Parathyroid adenoma (tissue), 2 donors: ENCODE measurements at regions not wholly inside any gene's neighbourhood (a gene's known extent, or its start where the extent isn't known, plus 50 kb on each side); places are given as distances from the start of the nearest gene placed in this dataset.

Source experiments
- H2AFZ ChIP-seq: fragments of 300-600 bp; sonication (generic); one replicate; pipeline ENCODE4 v1.7.0; 2017; ENCODE audit warnings: antibody characterized with exemption, mild to moderate bottlenecking
- H3K27ac ChIP-seq: fragments of 300-600 bp; sonication (generic); one replicate; pipeline ENCODE4 v1.7.0; 2017
- H3K27me3 ChIP-seq: fragments of 300-600 bp; sonication (generic); one replicate; pipeline ENCODE4 v1.7.0; 2017; ENCODE audit warnings: low read length; ENCODE audit not compliant: control insufficient read depth, insufficient read depth
- H3K36me3 ChIP-seq: fragments of 300-600 bp; sonication (generic); one replicate; pipeline ENCODE4 v1.7.0; 2017; ENCODE audit warnings: low read length; ENCODE audit not compliant: control insufficient read depth, insufficient read depth
- H3K4me1 ChIP-seq: fragments of 300-600 bp; sonication (generic); one replicate; pipeline ENCODE4 v1.7.0; 2017; ENCODE audit warnings: control low read depth
- H3K4me2 ChIP-seq: fragments of 300-600 bp; sonication (generic); one replicate; pipeline ENCODE4 v1.7.0; 2017; ENCODE audit warnings: low read length
- H3K4me3 ChIP-seq: fragments of 300-600 bp; sonication (generic); one replicate; pipeline ENCODE4 v1.7.0; 2017; ENCODE audit warnings: low read depth, low read length
- H3K79me2 ChIP-seq: fragments of 300-600 bp; sonication (generic); one replicate; pipeline ENCODE4 v1.7.0; 2017; ENCODE audit warnings: control low read depth
- H3K9ac ChIP-seq: fragments of 300-600 bp; sonication (generic); one replicate; pipeline ENCODE4 v1.7.0; 2017; ENCODE audit warnings: mild to moderate bottlenecking
- H3K9me3 ChIP-seq: fragments of 300-600 bp; sonication (generic); one replicate; pipeline ENCODE4 v1.7.0; 2017; ENCODE audit warnings: low read length; ENCODE audit not compliant: control insufficient read depth
- CTCF ChIP-seq: fragments of 300-600 bp; sonication (generic); IDR thresholded peaks from one replicate; pipeline ENCODE4 v1.7.0; 2017; ENCODE audit warnings: antibody characterized with exemption, mild to moderate bottlenecking
- donor health status: primary hyperparathyroidism.

GRCh38 chr11:127143251-127143650, 142.7 kb upstream of the KIRREL3 start:
- TF ChIP-seq CTCF = no peak
- Histone ChIP-seq H3K4me2 (no peak overlapping the region), H3K4me1 (no peaks in the 10 kb centered on the region), H3K27ac (no peak overlapping the region), H3K4me3 (no peak overlapping the region), H3K27me3 (no peaks in the 10 kb centered on the region), H3K9ac (no peak overlapping the region), H3K36me3 (no peaks in the 10 kb centered on the region), H2AFZ (no peak overlapping the region), H3K79me2 (no peaks in the 10 kb centered on the region), H3K9me3 (no peaks in the 10 kb centered on the region)

GRCh38 chr11:127138613-127139012, 138.0 kb upstream of the KIRREL3 start:
- Histone ChIP-seq H3K27me3 (no peaks in the 10 kb centered on the region), H3K9ac (no peak overlapping the region), H3K9me3 (no peaks in the 10 kb centered on the region), H3K27ac (no peak overlapping the region), H3K4me1 (no peaks in the 10 kb centered on the region), H3K36me3 (no peaks in the 10 kb centered on the region), H3K4me3 (no peak overlapping the region), H3K79me2 (no peaks in the 10 kb centered on the region), H2AFZ (no peak overlapping the region), H3K4me2 (no peak overlapping the region)
- no peak for TF ChIP-seq CTCF

GRCh38 chr11:127137771-127138280, 137.3 kb upstream of the KIRREL3 start:
- no peak for TF ChIP-seq CTCF
- no peaks in the 10 kb centered on the region for H3K4me1 ChIP-seq
- H3K9ac ChIP-seq = no peak overlapping the region
- H3K4me3 ChIP-seq = no peak overlapping the region
- H3K79me2 ChIP-seq = no peaks in the 10 kb centered on the region
- no peak overlapping the region for H3K4me2 ChIP-seq
- no peaks in the 10 kb centered on the region for H3K9me3 ChIP-seq
- H3K27me3 ChIP-seq = no peaks in the 10 kb centered on the region
- H3K36me3 ChIP-seq = no peaks in the 10 kb centered on the region
- no peak overlapping the region for H3K27ac ChIP-seq
- H2AFZ ChIP-seq = no peak overlapping the region

- H3K4me2 ChIP-seq = no peak overlapping the region
- H2AFZ ChIP-seq = no peak overlapping the region
- no peak overlapping the region for H3K4me3 ChIP-seq
- no peaks in the 10 kb centered on the region for H3K4me1 ChIP-seq
- H3K27ac ChIP-seq = no peak overlapping the region
- no peaks in the 10 kb centered on the region for H3K79me2 ChIP-seq
- no peaks in the 10 kb centered on the region for H3K9me3 ChIP-seq
- no peak overlapping the region for H3K9ac ChIP-seq
- H3K27me3 ChIP-seq = no peaks in the 10 kb centered on the region
- no peak for TF ChIP-seq CTCF
- H3K36me3 ChIP-seq = no peaks in the 10 kb centered on the region
These were observed 135.9 kb upstream of the KIRREL3 start for GRCh38 chr11:127136438-127136837.

GRCh38 chr11:127135256-127135655, 134.7 kb upstream of the KIRREL3 start:
- Histone ChIP-seq H3K36me3 (no peaks in the 10 kb centered on the region), H3K9ac (no peak overlapping the region), H3K79me2 (no peaks in the 10 kb centered on the region), H3K9me3 (no peaks in the 10 kb centered on the region), H3K4me1 (no peaks in the 10 kb centered on the region), H3K27ac (no peak overlapping the region), H2AFZ (no peak overlapping the region), H3K4me3 (no peak overlapping the region), H3K27me3 (no peaks in the 10 kb centered on the region), H3K4me2 (no peak overlapping the region)
- no peak for TF ChIP-seq CTCF
